GM19397 (cell line): ENCODE measurements at regions not wholly inside any gene's neighbourhood (a gene's known extent, or its start where the extent isn't known, plus 50 kb on each side); places are given as distances from the start of the nearest gene placed in this dataset.
"Not testable (repeated sequence)": the region's sequence is repeated elsewhere in the genome, so short reads cannot be mapped to it uniquely, and the experiment has no call there.

Experiments
- ATAC-seq: cut with Tn5 transposase; IDR thresholded peaks from one replicate; pipeline ENCODE4 v1.9.1; 2021; ENCODE audit warnings: mild to moderate bottlenecking, moderate library complexity; ENCODE audit not compliant: unreplicated experiment

GRCh38 chr3:20572473-20572872 lies 386.5 kb upstream of the SGO1 start:
- ATAC-seq: no peak

GRCh38 chr3:20569310-20569709 lies 383.3 kb upstream of the SGO1 start:
- ATAC-seq: no peak

GRCh38 chr3:20564966-20565365 lies 379.0 kb upstream of the SGO1 start:
- ATAC-seq: no peak

GRCh38 chr3:20563985-20564384 lies 378.0 kb upstream of the SGO1 start:
- no peak for ATAC-seq

GRCh38 chr3:20563251-20563650 lies 377.2 kb upstream of the SGO1 start:
- no peak for ATAC-seq

- ATAC-seq: no peak
Observed at GRCh38 chr3:20561166-20561565, 375.2 kb upstream of the SGO1 start.

GRCh38 chr3:20560446-20560845 lies 374.4 kb upstream of the SGO1 start:
- not testable (repeated sequence) for ATAC-seq

- no peak for ATAC-seq
Observed at GRCh38 chr3:20558161-20558560, 372.2 kb upstream of the SGO1 start.

GRCh38 chr3:20556661-20557060 lies 370.7 kb upstream of the SGO1 start:
- no peak for ATAC-seq

GRCh38 chr3:20552605-20553275 lies 366.7 kb upstream of the SGO1 start:
- ATAC-seq: no peak

- not testable (repeated sequence) for ATAC-seq
Observed at GRCh38 chr3:20547361-20548269, 361.6 kb upstream of the SGO1 start.

GRCh38 chr3:20546636-20547035 lies 360.6 kb upstream of the SGO1 start:
- no peak for ATAC-seq

GRCh38 chr3:20543535-20544226 lies 357.7 kb upstream of the SGO1 start:
- no peak for ATAC-seq

- no peak for ATAC-seq
Observed at GRCh38 chr3:20540066-20540465, 354.1 kb upstream of the SGO1 start.

GRCh38 chr3:20539666-20540065 lies 353.7 kb upstream of the SGO1 start:
- no peak for ATAC-seq

GRCh38 chr3:20537234-20537633 lies 351.2 kb upstream of the SGO1 start:
- no peak for ATAC-seq

GRCh38 chr3:20529911-20530310 lies 343.9 kb upstream of the SGO1 start:
- no peak for ATAC-seq

GRCh38 chr3:20528180-20528770 lies 342.3 kb upstream of the SGO1 start:
- ATAC-seq: no peak

- no peak for ATAC-seq
Observed at GRCh38 chr3:20527368-20527767, 341.4 kb upstream of the SGO1 start.

- ATAC-seq: no peak
Observed at GRCh38 chr3:20524328-20524727, 338.3 kb upstream of the SGO1 start.

- ATAC-seq: no peak
Observed at GRCh38 chr3:20523293-20523692, 337.3 kb upstream of the SGO1 start.
